ENCODE measurements at regions not wholly inside any gene's neighbourhood (a gene's known extent, or its start where the extent isn't known, plus 50 kb on each side); places are given as distances from the start of the nearest gene placed in this dataset.

- no peak overlapping the region for H3K4me3 ChIP-seq
- no peaks in the 10 kb centered on the region for H3K9me3 ChIP-seq
- DNase-seq (ENCODE audit: extremely low spot score), result no peak
- H3K4me1 ChIP-seq, result peaks cover 0 to 12% (median 9%) of the 10 kb centered on the region in 4 donors
- no peaks in the 10 kb centered on the region for H3K27me3 ChIP-seq
- no peak overlapping the region for H3K27ac ChIP-seq (replicated peaks in 1 of 4)
- WGBS, result 92% methylated on average over 6 of the region's 6 CpGs
- no peaks in the 10 kb centered on the region for H3K36me3 ChIP-seq
- TF ChIP-seq EP300 (IDR thresholded peaks at IDR 0.05) (no peak), CTCF (IDR thresholded peaks at IDR 0.05) (no peak)
- intact Hi-C loops (cut with DNase I), result no loop called here
These were observed 77.3 kb downstream of the RPE65 start for GRCh38 chr1:68372487-68372886.

DNA sequence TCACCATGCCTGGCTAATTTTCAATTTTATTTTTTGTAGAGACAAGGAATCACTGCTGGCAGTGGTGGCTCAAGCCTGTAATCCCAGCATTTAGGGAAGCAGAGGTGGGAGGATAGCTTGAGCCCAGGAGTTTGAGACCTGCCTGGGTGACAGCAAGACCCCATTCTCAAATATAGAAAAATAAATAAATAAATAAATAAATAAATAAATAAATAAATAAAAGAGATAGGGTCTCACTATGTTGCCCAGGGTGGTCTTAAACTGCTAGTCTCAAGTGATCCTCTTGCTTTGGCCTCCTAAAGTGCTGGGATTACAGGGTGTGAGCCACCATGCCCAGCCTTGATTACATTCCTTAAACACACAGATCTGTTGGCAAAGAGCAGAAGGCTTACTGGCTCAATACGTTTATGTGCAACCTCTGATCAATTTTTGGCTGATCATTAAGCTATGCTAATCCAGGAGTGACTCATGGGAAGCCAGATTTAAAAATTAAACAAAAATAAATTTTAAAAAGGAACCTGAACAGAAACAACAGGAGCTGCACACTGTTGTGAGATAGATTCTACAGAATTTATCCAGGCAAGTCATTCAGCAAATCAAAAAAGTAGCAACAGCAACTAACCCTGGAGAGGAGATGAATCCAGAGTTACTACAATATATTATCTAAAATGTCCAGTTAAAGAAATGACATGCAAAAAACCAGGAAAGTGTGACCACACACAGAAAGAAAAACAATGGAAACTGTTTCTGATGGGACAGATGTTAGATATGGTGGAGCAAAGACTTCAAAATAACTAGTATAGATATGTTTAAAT, 79.4 kb downstream of the RPE65 start:
- H3K4me3 ChIP-seq, result no peak overlapping the region
- no peak for TF ChIP-seq POLR2A (IDR thresholded peaks at IDR 0.05; ENCODE audit: low read depth)
- TF ChIP-seq CTCF (IDR thresholded peaks at IDR 0.05), result no peak
- no peak for TF ChIP-seq POLR2AphosphoS5 (IDR thresholded peaks at IDR 0.05)
- no peak for TF ChIP-seq EP300 (IDR thresholded peaks at IDR 0.05)
- no peaks in the 10 kb centered on the region for H3K36me3 ChIP-seq
- H3K27ac ChIP-seq (replicated peaks in 1 of 4), result no peak overlapping the region
- no peak for DNase-seq (ENCODE audit: extremely low spot score)
- intact Hi-C loops (cut with DNase I), result no loop called here
- no peaks in the 10 kb centered on the region for H3K27me3 ChIP-seq
- peaks cover 0 to 1% (median 0%) of the 10 kb centered on the region in 4 donors for H3K4me1 ChIP-seq
- whole genome bisulfite sequencing, result 76% methylated on average over 1 of the region's 1 CpG
- no peaks in the 10 kb centered on the region for H3K9me3 ChIP-seq

GRCh38 chr1:68366572-68366971, 83.2 kb downstream of the RPE65 start:
- DNase-seq (ENCODE audit: extremely low spot score), result no peak
- no peak overlapping the region for H3K4me3 ChIP-seq
- no peaks in the 10 kb centered on the region for H3K9me3 ChIP-seq
- H3K27ac ChIP-seq (replicated peaks in 1 of 4), result no peak overlapping the region
- 86% methylated on average over 5 of the region's 5 CpGs for WGBS
- no peaks in the 10 kb centered on the region for H3K27me3 ChIP-seq
- intact Hi-C loops (cut with DNase I), result no loop called here
- TF ChIP-seq EP300 (IDR thresholded peaks at IDR 0.05) (no peak), POLR2AphosphoS5 (IDR thresholded peaks at IDR 0.05) (no peak), POLR2A (IDR thresholded peaks at IDR 0.05; ENCODE audit: low read depth) (no peak), CTCF (IDR thresholded peaks at IDR 0.05) (no peak)
- no peaks in the 10 kb centered on the region for H3K36me3 ChIP-seq
- no peaks in the 10 kb centered on the region for H3K4me1 ChIP-seq

- TF ChIP-seq POLR2A (IDR thresholded peaks at IDR 0.05; ENCODE audit: low read depth) (no peak), CTCF (IDR thresholded peaks at IDR 0.05) (no peak)
- no peak overlapping the region for H3K4me3 ChIP-seq
- WGBS, result 95% methylated on average over 1 of the region's 1 CpG
- no peaks in the 10 kb centered on the region for H3K36me3 ChIP-seq
- H3K4me1 ChIP-seq, result no peaks in the 10 kb centered on the region
- DNase-seq (ENCODE audit: extremely low spot score), result no peak
- intact Hi-C loops (cut with DNase I), result no loop called here
- H3K27ac ChIP-seq (replicated peaks in 1 of 4), result no peak overlapping the region
- H3K9me3 ChIP-seq, result no peaks in the 10 kb centered on the region
- no peaks in the 10 kb centered on the region for H3K27me3 ChIP-seq
These were observed 83.9 kb downstream of the RPE65 start for GRCh38 chr1:68365709-68366382.

Data from esophagus muscularis mucosa (tissue), 4 donors.